Thoracic aorta (tissue), 2 donors: ENCODE measurements at regions not wholly inside any gene's neighbourhood (a gene's known extent, or its start where the extent isn't known, plus 50 kb on each side); places are given as distances from the start of the nearest gene placed in this dataset.

Experiments
- ATAC-seq: fragments of 150-250 bp; one replicate; pipeline ENCODE4 v1.8.0; 2017; ENCODE audit warnings: low read depth; ENCODE audit not compliant: insufficient number of reproducible peaks, low FRiP score
- DNase-seq: peaks from one replicate; pipeline ENCODE4 v3.0.0-alpha.2; 2020; ENCODE audit warnings: low spot score
- H3K27ac ChIP-seq, 2 donors: fragments of 200-600 bp; sonication (generic); 1 replicate in 1 of 2; 2 replicates in 1 of 2; pipeline ENCODE4 v1.5.1; 2016; ENCODE audit warnings: mild to moderate bottlenecking in 2 of 2, moderate library complexity in 2 of 2
- H3K27me3 ChIP-seq: fragments of 200-600 bp; sonication (generic); replicated peaks from 2 replicates; pipeline ENCODE4 v1.6.0; 2016; ENCODE audit warnings: mild to moderate bottlenecking; ENCODE audit not compliant: insufficient read depth
- H3K36me3 ChIP-seq: fragments of 200-600 bp; sonication (generic); one replicate; pipeline ENCODE4 v1.5.1; 2016
- H3K4me1 ChIP-seq, 2 donors: fragments of 200-600 bp; sonication (generic); 1 replicate in 1 of 2; 2 replicates in 1 of 2; pipeline versions ENCODE4 v1.5.1 to v1.6.0; 2016; ENCODE audit warnings: low read depth in 2 of 2, mild to moderate bottlenecking in 1 of 2; ENCODE audit not compliant: control insufficient read depth in 1 of 2
- H3K4me3 ChIP-seq: fragments of 200-600 bp; sonication (generic); 2 replicates; pipeline ENCODE4 v1.5.1; 2016; ENCODE audit warnings: mild to moderate bottlenecking
- H3K9me3 ChIP-seq: fragments of 200-600 bp; sonication (generic); 2 replicates; pipeline ENCODE4 v1.5.1; 2016
- CTCF ChIP-seq: fragments of 200-600 bp; sonication (generic); IDR thresholded peaks from one replicate; pipeline ENCODE4 v1.5.1; 2019; ENCODE audit warnings: antibody characterized with exemption

GRCh38 chr9:73741316-73741715 lies 589.7 kb downstream of the ANXA1 start:
- H3K27me3 ChIP-seq, result no peaks in the 10 kb centered on the region
- no peak for TF ChIP-seq CTCF
- H3K36me3 ChIP-seq, result no peaks in the 10 kb centered on the region
- ATAC-seq, result no peak
- no peak overlapping the region for H3K4me3 ChIP-seq
- no peak for DNase-seq
- H3K9me3 ChIP-seq, result no peaks in the 10 kb centered on the region
- H3K4me1 ChIP-seq, result no peaks in the 10 kb centered on the region
- H3K27ac ChIP-seq, result no peak overlapping the region

GRCh38 chr9:73742412-73742811 lies 590.7 kb downstream of the ANXA1 start:
- H3K4me1 ChIP-seq, result no peaks in the 10 kb centered on the region
- no peaks in the 10 kb centered on the region for H3K27me3 ChIP-seq
- no peaks in the 10 kb centered on the region for H3K9me3 ChIP-seq
- no peak for ATAC-seq
- no peak for TF ChIP-seq CTCF
- H3K36me3 ChIP-seq, result no peaks in the 10 kb centered on the region
- no peak for DNase-seq
- no peak overlapping the region for H3K4me3 ChIP-seq
- no peak overlapping the region for H3K27ac ChIP-seq

GRCh38 chr9:73743826-73744225 lies 592.2 kb downstream of the ANXA1 start:
- Histone ChIP-seq H3K4me1 (no peaks in the 10 kb centered on the region), H3K36me3 (no peaks in the 10 kb centered on the region), H3K27me3 (no peaks in the 10 kb centered on the region), H3K9me3 (no peaks in the 10 kb centered on the region), H3K4me3 (no peak overlapping the region), H3K27ac (no peak overlapping the region)
- no peak for ATAC-seq
- no peak for TF ChIP-seq CTCF
- no peak for DNase-seq

- ATAC-seq, result no peak
These were observed 593.9 kb downstream of the ANXA1 start for GRCh38 chr9:73745598-73745997.

GRCh38 chr9:73753171-73753570 lies 601.5 kb downstream of the ANXA1 start:
- no peaks in the 10 kb centered on the region for H3K9me3 ChIP-seq
- H3K27ac ChIP-seq, result no peak overlapping the region
- DNase-seq (no peak), ATAC-seq (no peak)
- H3K27me3 ChIP-seq, result no peaks in the 10 kb centered on the region
- H3K36me3 ChIP-seq, result no peaks in the 10 kb centered on the region
- no peak for TF ChIP-seq CTCF
- no peak overlapping the region for H3K4me3 ChIP-seq
- H3K4me1 ChIP-seq, result no peaks in the 10 kb centered on the region

More at GRCh38 chr9:73745598-73745997, 593.9 kb downstream of the ANXA1 start:
- H3K9me3 ChIP-seq, result no peaks in the 10 kb centered on the region
- H3K4me1 ChIP-seq, result no peaks in the 10 kb centered on the region
- no peak for DNase-seq
- H3K27ac ChIP-seq, result no peak overlapping the region
- TF ChIP-seq CTCF, result no peak
- H3K4me3 ChIP-seq, result no peak overlapping the region
- no peaks in the 10 kb centered on the region for H3K36me3 ChIP-seq
- no peaks in the 10 kb centered on the region for H3K27me3 ChIP-seq
